ENCODE measurements at regions not wholly inside any gene's neighbourhood (a gene's known extent, or its start where the extent isn't known, plus 50 kb on each side); places are given as distances from the start of the nearest gene placed in this dataset.

DNA sequence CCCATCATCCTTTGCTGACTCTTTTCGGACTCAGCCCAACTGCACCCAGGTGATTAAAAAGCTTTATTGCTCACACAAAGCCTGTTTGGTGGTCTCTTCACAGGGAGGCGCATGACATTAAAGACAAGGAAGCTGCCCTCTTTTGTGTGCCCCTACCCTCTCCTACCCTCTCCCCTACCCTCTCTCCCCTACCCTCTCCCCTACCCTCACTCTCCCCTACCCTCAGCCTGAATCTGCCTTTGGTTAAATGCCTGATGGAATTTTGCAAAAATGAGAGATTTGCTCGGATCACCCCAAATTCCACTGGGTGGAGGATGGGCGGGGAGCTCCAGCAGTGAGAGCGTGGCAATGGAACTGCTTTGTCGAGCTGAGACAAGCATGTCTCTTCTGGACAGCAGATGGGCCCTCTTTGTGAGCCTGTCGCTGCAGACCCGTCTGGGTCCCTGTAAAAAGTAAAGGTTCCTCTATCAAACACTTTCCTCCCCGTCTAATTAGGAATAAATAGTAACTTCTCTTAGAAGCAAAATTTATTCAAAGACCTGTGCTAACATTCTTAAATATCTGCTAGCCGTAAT is 76.4 kb upstream of the MLN start:
- TF ChIP-seq, protein P1, sequence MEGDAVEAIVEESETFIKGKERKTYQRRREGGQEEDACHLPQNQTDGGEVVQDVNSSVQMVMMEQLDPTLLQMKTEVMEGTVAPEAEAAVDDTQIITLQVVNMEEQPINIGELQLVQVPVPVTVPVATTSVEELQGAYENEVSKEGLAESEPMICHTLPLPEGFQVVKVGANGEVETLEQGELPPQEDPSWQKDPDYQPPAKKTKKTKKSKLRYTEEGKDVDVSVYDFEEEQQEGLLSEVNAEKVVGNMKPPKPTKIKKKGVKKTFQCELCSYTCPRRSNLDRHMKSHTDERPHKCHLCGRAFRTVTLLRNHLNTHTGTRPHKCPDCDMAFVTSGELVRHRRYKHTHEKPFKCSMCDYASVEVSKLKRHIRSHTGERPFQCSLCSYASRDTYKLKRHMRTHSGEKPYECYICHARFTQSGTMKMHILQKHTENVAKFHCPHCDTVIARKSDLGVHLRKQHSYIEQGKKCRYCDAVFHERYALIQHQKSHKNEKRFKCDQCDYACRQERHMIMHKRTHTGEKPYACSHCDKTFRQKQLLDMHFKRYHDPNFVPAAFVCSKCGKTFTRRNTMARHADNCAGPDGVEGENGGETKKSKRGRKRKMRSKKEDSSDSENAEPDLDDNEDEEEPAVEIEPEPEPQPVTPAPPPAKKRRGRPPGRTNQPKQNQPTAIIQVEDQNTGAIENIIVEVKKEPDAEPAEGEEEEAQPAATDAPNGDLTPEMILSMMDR (IDR thresholded peaks at IDR 0.05) = no peak
- no peak for TF ChIP-seq POLR2A (IDR thresholded peaks at IDR 0.05)
